Endothelial cell (in vitro differentiated cells): ENCODE measurements at regions not wholly inside any gene's neighbourhood (a gene's known extent, or its start where the extent isn't known, plus 50 kb on each side); places are given as distances from the start of the nearest gene placed in this dataset.

Experiments
- DNase-seq: peaks from one replicate; pipeline ENCODE4 v3.0.0; 2021; ENCODE audit warnings: low spot score
- H3K27ac Mint-ChIP-seq: one replicate; pipeline ENCODE4 v1.8.0; 2021; ENCODE audit warnings: mixed read lengths, inconsistent platforms; ENCODE audit not compliant: unreplicated experiment
- H3K27me3 Mint-ChIP-seq: one replicate; pipeline ENCODE4 v1.8.0; 2021; ENCODE audit warnings: mild to moderate bottlenecking, moderate library complexity, mixed read lengths, inconsistent platforms; ENCODE audit not compliant: unreplicated experiment
- H3K36me3 Mint-ChIP-seq: one replicate; pipeline ENCODE4 v1.8.0; 2021; ENCODE audit warnings: mild to moderate bottlenecking, low read depth, mixed read lengths, inconsistent platforms; ENCODE audit not compliant: unreplicated experiment
- H3K4me1 Mint-ChIP-seq: one replicate; pipeline ENCODE4 v1.8.0; 2021; ENCODE audit warnings: mild to moderate bottlenecking, mixed read lengths, inconsistent platforms; ENCODE audit not compliant: unreplicated experiment
- H3K4me3 Mint-ChIP-seq: one replicate; pipeline ENCODE4 v1.8.0; 2021; ENCODE audit warnings: mild to moderate bottlenecking, mixed read lengths, inconsistent platforms; ENCODE audit not compliant: unreplicated experiment
- H3K9me3 Mint-ChIP-seq: one replicate; pipeline ENCODE4 v1.8.0; 2021; ENCODE audit warnings: mixed read lengths, inconsistent platforms; ENCODE audit not compliant: unreplicated experiment
- CTCF ChIP-seq: fragments of 200-600 bp; sonication (generic); IDR thresholded peaks from one replicate; pipeline ENCODE4 v1.5.0; 2021; ENCODE audit warnings: antibody characterized with exemption; ENCODE audit not compliant: unreplicated experiment

GRCh38 chr1:214198571-214198970 is 82.4 kb upstream of the SMYD2 start:
- no peaks in the 10 kb centered on the region for H3K4me1 Mint-ChIP-seq
- H3K9me3 Mint-ChIP-seq: no peaks in the 10 kb centered on the region
- no peak for TF ChIP-seq CTCF
- no peak for DNase-seq
- H3K36me3 Mint-ChIP-seq: no peaks in the 10 kb centered on the region
- H3K27me3 Mint-ChIP-seq: peaks cover 3% of the 10 kb centered on the region
- H3K4me3 Mint-ChIP-seq: no peak overlapping the region
- no peak overlapping the region for H3K27ac Mint-ChIP-seq

GRCh38 chr1:214199585-214199984 is 81.4 kb upstream of the SMYD2 start:
- H3K36me3 Mint-ChIP-seq: no peaks in the 10 kb centered on the region
- no peak for TF ChIP-seq CTCF
- no peak for DNase-seq
- H3K27me3 Mint-ChIP-seq: peaks cover 3% of the 10 kb centered on the region
- no peak overlapping the region for H3K4me3 Mint-ChIP-seq
- no peaks in the 10 kb centered on the region for H3K9me3 Mint-ChIP-seq
- H3K4me1 Mint-ChIP-seq: no peaks in the 10 kb centered on the region
- H3K27ac Mint-ChIP-seq: no peak overlapping the region

GRCh38 chr1:214202992-214203391 is 78.0 kb upstream of the SMYD2 start:
- TF ChIP-seq CTCF: no peak
- Mint-ChIP-seq H3K9me3 (no peaks in the 10 kb centered on the region), H3K4me3 (no peak overlapping the region), H3K27me3 (peaks cover 2% of the 10 kb centered on the region), H3K4me1 (peaks cover 2% of the 10 kb centered on the region), H3K27ac (no peak overlapping the region), H3K36me3 (no peaks in the 10 kb centered on the region)
- DNase-seq: no peak

- DNase-seq: no peak
- H3K4me3 Mint-ChIP-seq: no peak overlapping the region
- no peak overlapping the region for H3K27ac Mint-ChIP-seq
- H3K4me1 Mint-ChIP-seq: peaks cover 19% of the 10 kb centered on the region
- no peaks in the 10 kb centered on the region for H3K9me3 Mint-ChIP-seq
- no peaks in the 10 kb centered on the region for H3K36me3 Mint-ChIP-seq
- peaks cover 2% of the 10 kb centered on the region for H3K27me3 Mint-ChIP-seq
- TF ChIP-seq CTCF: no peak
These were observed 75.9 kb upstream of the SMYD2 start for GRCh38 chr1:214205053-214205452.

GRCh38 chr1:214208460-214208859 is 72.5 kb upstream of the SMYD2 start:
- peaks cover 2% of the 10 kb centered on the region for H3K27me3 Mint-ChIP-seq
- no peak for DNase-seq
- no peaks in the 10 kb centered on the region for H3K36me3 Mint-ChIP-seq
- TF ChIP-seq CTCF: no peak
- H3K9me3 Mint-ChIP-seq: no peaks in the 10 kb centered on the region
- H3K4me1 Mint-ChIP-seq: peaks cover 19% of the 10 kb centered on the region
- H3K27ac Mint-ChIP-seq: no peak overlapping the region
- H3K4me3 Mint-ChIP-seq: no peak overlapping the region
